Erythroblast (primary cell): ENCODE measurements at regions not wholly inside any gene's neighbourhood (a gene's known extent, or its start where the extent isn't known, plus 50 kb on each side); places are given as distances from the start of the nearest gene placed in this dataset.

Experiments used
- GATA1 ChIP-seq: IDR thresholded peaks from 2 replicates; pipeline ENCODE4 v1.6.1; 2011; ENCODE audit warnings: low read depth, mild to moderate bottlenecking, control low read depth, low read length, moderate library complexity
- POLR2A ChIP-seq: IDR thresholded peaks from 2 replicates; pipeline ENCODE4 v1.6.1; 2011; ENCODE audit warnings: mild to moderate bottlenecking, low read length

GRCh38 chr9:135214706-135215105 is 127.2 kb downstream of the OLFM1 start:
- TF ChIP-seq POLR2A (no peak), GATA1 (no peak)
